ENCODE measurements at regions not wholly inside any gene's neighbourhood (a gene's known extent, or its start where the extent isn't known, plus 50 kb on each side); places are given as distances from the start of the nearest gene placed in this dataset.

GRCh38 chr5:27479859-27480258 is 441.5 kb upstream of the CDH9 start:
- TF ChIP-seq, protein P1, sequence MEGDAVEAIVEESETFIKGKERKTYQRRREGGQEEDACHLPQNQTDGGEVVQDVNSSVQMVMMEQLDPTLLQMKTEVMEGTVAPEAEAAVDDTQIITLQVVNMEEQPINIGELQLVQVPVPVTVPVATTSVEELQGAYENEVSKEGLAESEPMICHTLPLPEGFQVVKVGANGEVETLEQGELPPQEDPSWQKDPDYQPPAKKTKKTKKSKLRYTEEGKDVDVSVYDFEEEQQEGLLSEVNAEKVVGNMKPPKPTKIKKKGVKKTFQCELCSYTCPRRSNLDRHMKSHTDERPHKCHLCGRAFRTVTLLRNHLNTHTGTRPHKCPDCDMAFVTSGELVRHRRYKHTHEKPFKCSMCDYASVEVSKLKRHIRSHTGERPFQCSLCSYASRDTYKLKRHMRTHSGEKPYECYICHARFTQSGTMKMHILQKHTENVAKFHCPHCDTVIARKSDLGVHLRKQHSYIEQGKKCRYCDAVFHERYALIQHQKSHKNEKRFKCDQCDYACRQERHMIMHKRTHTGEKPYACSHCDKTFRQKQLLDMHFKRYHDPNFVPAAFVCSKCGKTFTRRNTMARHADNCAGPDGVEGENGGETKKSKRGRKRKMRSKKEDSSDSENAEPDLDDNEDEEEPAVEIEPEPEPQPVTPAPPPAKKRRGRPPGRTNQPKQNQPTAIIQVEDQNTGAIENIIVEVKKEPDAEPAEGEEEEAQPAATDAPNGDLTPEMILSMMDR (IDR thresholded peaks at IDR 0.05; ENCODE audit: insufficient read depth, low read length, severe bottlenecking) = no peak
- no peak for FAIRE-seq

GRCh38 chr5:27477550-27477949 is 439.2 kb upstream of the CDH9 start:
- TF ChIP-seq, protein P1 (IDR thresholded peaks at IDR 0.05; ENCODE audit: insufficient read depth, low read length, severe bottlenecking) = no peak
- Histone ChIP-seq H3K4me3 (ENCODE audit: low read depth, low read length) (no peak overlapping the region), H3K36me3 (ENCODE audit: control insufficient read depth, insufficient read depth, low read length) (no peaks in the 10 kb centered on the region), H3K27me3 (ENCODE audit: control insufficient read depth, insufficient read depth, low read length) (no peaks in the 10 kb centered on the region)
- FAIRE-seq = no peak
- no peak for DNase-seq (ENCODE audit: low read depth)

More at GRCh38 chr5:27479859-27480258, 441.5 kb upstream of the CDH9 start:
- no peaks in the 10 kb centered on the region for H3K36me3 ChIP-seq (ENCODE audit: control insufficient read depth, insufficient read depth, low read length)
- DNase-seq (ENCODE audit: low read depth) = no peak
- H3K4me3 ChIP-seq (ENCODE audit: low read depth, low read length) = no peak overlapping the region
- no peaks in the 10 kb centered on the region for H3K27me3 ChIP-seq (ENCODE audit: control insufficient read depth, insufficient read depth, low read length)

GRCh38 chr5:27476356-27476988 is 438.1 kb upstream of the CDH9 start:
- Histone ChIP-seq H3K36me3 (ENCODE audit: control insufficient read depth, insufficient read depth, low read length) (no peaks in the 10 kb centered on the region), H3K27me3 (ENCODE audit: control insufficient read depth, insufficient read depth, low read length) (no peaks in the 10 kb centered on the region), H3K4me3 (ENCODE audit: low read depth, low read length) (no peak overlapping the region)
- FAIRE-seq = no peak
- no peak for DNase-seq (ENCODE audit: low read depth)
- TF ChIP-seq, protein P1 (IDR thresholded peaks at IDR 0.05; ENCODE audit: insufficient read depth, low read length, severe bottlenecking) = no peak

DNA sequence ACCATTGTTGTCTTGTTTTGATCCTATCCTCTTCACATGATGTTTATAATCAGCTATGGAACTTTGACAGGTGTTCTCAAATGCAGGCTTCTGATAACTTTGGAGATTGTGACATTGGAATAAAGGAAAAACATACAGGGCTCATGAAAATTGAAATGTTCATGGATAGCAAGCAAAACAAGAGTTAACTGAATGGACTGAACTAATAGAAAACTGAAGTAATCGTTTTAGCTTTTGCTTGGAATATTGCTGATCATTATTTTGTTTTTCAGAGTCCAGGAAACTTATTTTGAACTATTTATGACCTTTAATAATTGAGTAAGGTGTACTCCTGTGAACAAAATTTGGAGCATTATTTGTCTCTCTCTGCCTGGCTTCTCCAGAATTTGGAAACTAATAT is 436.7 kb upstream of the CDH9 start:
- Histone ChIP-seq H3K27me3 (ENCODE audit: control insufficient read depth, insufficient read depth, low read length) (no peaks in the 10 kb centered on the region), H3K36me3 (ENCODE audit: control insufficient read depth, insufficient read depth, low read length) (no peaks in the 10 kb centered on the region), H3K4me3 (ENCODE audit: low read depth, low read length) (no peak overlapping the region)
- FAIRE-seq (no peak), DNase-seq (ENCODE audit: low read depth) (no peak)
- TF ChIP-seq, protein P1 (IDR thresholded peaks at IDR 0.05; ENCODE audit: insufficient read depth, low read length, severe bottlenecking) = no peak

DNA sequence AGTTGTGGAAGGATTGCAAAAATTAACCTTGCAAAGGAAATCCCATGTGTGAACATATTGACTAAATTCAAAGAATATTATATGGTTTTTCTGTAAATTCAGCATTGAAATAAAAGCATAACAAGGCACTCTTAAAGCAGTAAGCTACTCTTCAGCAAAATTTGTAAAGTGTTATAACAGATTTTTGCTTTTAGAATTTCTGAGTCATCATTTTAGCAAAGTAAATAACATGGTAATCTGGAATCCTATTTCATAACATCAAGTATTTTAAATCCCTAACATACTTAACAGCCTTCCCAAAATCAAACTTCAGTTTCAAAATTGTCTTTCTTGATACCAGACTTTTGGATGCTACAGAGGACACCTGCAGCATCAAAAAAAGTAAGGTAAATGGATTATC is 436.0 kb upstream of the CDH9 start:
- TF ChIP-seq, protein P1 (IDR thresholded peaks at IDR 0.05; ENCODE audit: insufficient read depth, low read length, severe bottlenecking) = no peak
- FAIRE-seq = no peak
- Histone ChIP-seq H3K4me3 (ENCODE audit: low read depth, low read length) (no peak overlapping the region), H3K36me3 (ENCODE audit: control insufficient read depth, insufficient read depth, low read length) (no peaks in the 10 kb centered on the region), H3K27me3 (ENCODE audit: control insufficient read depth, insufficient read depth, low read length) (no peaks in the 10 kb centered on the region)
- DNase-seq (ENCODE audit: low read depth) = peak; percentile 5

- Histone ChIP-seq H3K36me3 (ENCODE audit: control insufficient read depth, insufficient read depth, low read length) (no peaks in the 10 kb centered on the region), H3K4me3 (ENCODE audit: low read depth, low read length) (no peak overlapping the region), H3K27me3 (ENCODE audit: control insufficient read depth, insufficient read depth, low read length) (no peaks in the 10 kb centered on the region)
- DNase-seq (ENCODE audit: low read depth) = no peak
- FAIRE-seq = no peak
- TF ChIP-seq, protein P1 (IDR thresholded peaks at IDR 0.05; ENCODE audit: insufficient read depth, low read length, severe bottlenecking) = no peak
These were observed 435.6 kb upstream of the CDH9 start for GRCh38 chr5:27474047-27474309.
